OCI-LY1 (cell line): ENCODE measurements at regions not wholly inside any gene's neighbourhood (a gene's known extent, or its start where the extent isn't known, plus 50 kb on each side); places are given as distances from the start of the nearest gene placed in this dataset.

Experiments
- H2AFZ ChIP-seq: fragments of 200-600 bp; sonication (generic), shearing (Covaris generic); 2 replicates; pipeline ENCODE4 v1.6.0; 2014; ENCODE audit warnings: antibody characterized with exemption, mild to moderate bottlenecking, low read length
- H3F3A ChIP-seq: fragments of 200-600 bp; sonication (generic), shearing (Covaris generic); 2 replicates; pipeline ENCODE4 v1.6.0; 2014; ENCODE audit warnings: mild to moderate bottlenecking, antibody characterized with exemption, low read length, moderate library complexity; ENCODE audit not compliant: insufficient read depth
- H3K27ac ChIP-seq: fragments of 200-600 bp; sonication (generic); 2 replicates; pipeline ENCODE4 v1.5.1; 2014; ENCODE audit warnings: low read length, mixed run types, mild to moderate bottlenecking, low read depth; ENCODE audit not compliant: poor library complexity, severe bottlenecking
- H3K27me3 ChIP-seq: fragments of 200-600 bp; sonication (generic); 2 replicates; pipeline ENCODE4 v1.6.0; 2014; ENCODE audit warnings: antibody characterized with exemption, mild to moderate bottlenecking, low read length, moderate library complexity; ENCODE audit not compliant: insufficient read depth
- H3K36me3 ChIP-seq: fragments of 200-600 bp; sonication (generic); 2 replicates; pipeline ENCODE4 v1.6.1; 2014; ENCODE audit warnings: mild to moderate bottlenecking, antibody characterized with exemption, low read length, moderate library complexity, mixed read lengths; ENCODE audit not compliant: insufficient read depth
- H3K4me1 ChIP-seq: fragments of 200-600 bp; sonication (generic); 2 replicates; pipeline ENCODE4 v1.5.1; 2014; ENCODE audit warnings: mild to moderate bottlenecking, low read length, moderate library complexity; ENCODE audit not compliant: insufficient read depth, severe bottlenecking
- H3K4me2 ChIP-seq: fragments of 200-600 bp; sonication (generic), shearing (Covaris generic); 2 replicates; pipeline ENCODE4 v1.6.1; 2014; ENCODE audit warnings: low read length
- H3K4me3 ChIP-seq: fragments of 200-600 bp; sonication (generic); 2 replicates; pipeline ENCODE4 v1.5.1; 2014; ENCODE audit warnings: low read length, low read depth, mild to moderate bottlenecking, mixed read lengths; ENCODE audit not compliant: poor library complexity, severe bottlenecking
- H3K79me2 ChIP-seq: fragments of 200-600 bp; shearing (Covaris generic); 2 replicates; pipeline ENCODE4 v1.6.1; 2016; ENCODE audit warnings: mixed run types, low read length, mixed read lengths; ENCODE audit not compliant: insufficient read depth
- H3K9ac ChIP-seq: fragments of 200-600 bp; sonication (generic), shearing (Covaris generic); 2 replicates; pipeline ENCODE4 v1.6.1; 2014; ENCODE audit warnings: mild to moderate bottlenecking, low read length, mixed read lengths
- H3K9me2 ChIP-seq: fragments of 200-600 bp; sonication (generic), shearing (Covaris generic); 2 replicates; pipeline ENCODE4 v1.6.1; 2014; ENCODE audit warnings: low read depth, mild to moderate bottlenecking, low read length, mixed read lengths
- H3K9me3 ChIP-seq: fragments of 200-600 bp; shearing (Covaris generic); 2 replicates; pipeline ENCODE4 v1.6.1; 2014; ENCODE audit warnings: low read length, mixed read lengths
- H4K20me1 ChIP-seq: fragments of 200-600 bp; sonication (generic), shearing (Covaris generic); 2 replicates; pipeline ENCODE4 v1.6.0; 2016; ENCODE audit warnings: mild to moderate bottlenecking, low read length; ENCODE audit not compliant: insufficient read depth
- CTCF ChIP-seq: fragments of 200-600 bp; sonication (generic), shearing (Covaris generic); IDR thresholded peaks from 2 replicates; pipeline ENCODE4 v1.5.1; 2017; ENCODE audit warnings: mild to moderate bottlenecking, antibody characterized with exemption, low read length, moderate library complexity, mixed read lengths
- EZH2 ChIP-seq: fragments of 200-600 bp; sonication (generic), shearing (Covaris generic); IDR thresholded peaks from 2 replicates; pipeline ENCODE4 v1.8.0; 2017; ENCODE audit warnings: borderline replicate concordance, mixed run types, mild to moderate bottlenecking, antibody characterized with exemption, low read length, moderate library complexity, mixed read lengths

DNA sequence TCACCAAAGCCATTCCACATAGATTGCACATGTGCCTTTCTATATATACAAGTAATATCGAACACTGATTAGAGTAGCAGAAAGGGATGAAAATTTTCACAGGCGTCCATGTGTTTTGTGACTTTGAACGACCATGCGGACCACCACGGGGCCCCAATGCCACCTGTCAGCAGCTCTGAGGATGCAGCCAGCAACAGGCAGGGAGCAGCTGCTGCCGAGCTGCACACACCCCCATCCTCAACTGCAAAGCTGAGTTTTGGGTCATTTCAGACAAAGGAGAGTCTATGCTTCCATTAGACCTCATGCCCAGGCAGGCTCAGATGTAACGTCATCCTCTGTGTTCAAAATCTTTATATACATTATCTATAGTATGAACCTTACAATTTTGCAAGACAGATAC is 503.8 kb downstream of the IRX1 start:
- no peak overlapping the region for H2AFZ ChIP-seq
- no peaks in the 10 kb centered on the region for H3K9me2 ChIP-seq
- H3K36me3 ChIP-seq, result no peaks in the 10 kb centered on the region
- no peaks in the 10 kb centered on the region for H3K27me3 ChIP-seq
- no peaks in the 10 kb centered on the region for H3F3A ChIP-seq
- TF ChIP-seq EZH2, result no peak
- TF ChIP-seq CTCF, result no peak
- H3K27ac ChIP-seq, result no peak overlapping the region
- H3K79me2 ChIP-seq, result no peaks in the 10 kb centered on the region
- H3K9me3 ChIP-seq, result no peaks in the 10 kb centered on the region
- H3K4me1 ChIP-seq, result no peaks in the 10 kb centered on the region
- no peak overlapping the region for H3K4me2 ChIP-seq
- no peak overlapping the region for H3K9ac ChIP-seq
- H3K4me3 ChIP-seq, result no peak overlapping the region
- no peaks in the 10 kb centered on the region for H4K20me1 ChIP-seq

DNA sequence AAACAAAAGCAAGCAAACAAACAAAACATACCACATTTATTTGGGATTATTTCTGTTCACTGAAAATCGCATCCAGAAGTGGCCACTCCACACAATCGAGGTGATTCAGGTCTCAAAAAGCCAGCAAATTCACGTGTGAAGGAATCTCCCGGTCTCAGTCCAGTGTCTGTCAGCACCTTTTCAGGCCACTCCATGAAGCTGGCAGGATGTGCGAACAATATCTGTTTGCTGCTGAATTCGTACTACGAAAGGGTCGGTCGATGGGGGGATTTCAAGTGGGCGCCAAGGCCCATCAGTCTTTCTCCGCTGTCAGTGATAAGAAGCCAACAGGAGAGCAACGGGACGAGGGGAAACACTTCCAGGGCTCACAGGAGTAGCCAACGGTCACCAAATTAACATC is 505.1 kb downstream of the IRX1 start:
- Histone ChIP-seq H3K27me3 (no peaks in the 10 kb centered on the region), H3K9me2 (no peaks in the 10 kb centered on the region), H3K4me1 (no peaks in the 10 kb centered on the region), H3K4me3 (no peak overlapping the region), H3K4me2 (no peak overlapping the region), H3K9me3 (no peaks in the 10 kb centered on the region), H3K79me2 (no peaks in the 10 kb centered on the region), H3K9ac (no peak overlapping the region), H2AFZ (no peak overlapping the region), H3K36me3 (no peaks in the 10 kb centered on the region), H3F3A (no peaks in the 10 kb centered on the region), H3K27ac (no peak overlapping the region), H4K20me1 (no peaks in the 10 kb centered on the region)
- TF ChIP-seq CTCF (no peak), EZH2 (no peak)

- Histone ChIP-seq H3K4me3 (no peak overlapping the region), H3F3A (no peaks in the 10 kb centered on the region), H3K9me3 (no peaks in the 10 kb centered on the region), H3K36me3 (no peaks in the 10 kb centered on the region), H3K4me2 (no peak overlapping the region), H3K4me1 (no peaks in the 10 kb centered on the region), H3K27ac (no peak overlapping the region), H4K20me1 (no peaks in the 10 kb centered on the region), H3K27me3 (no peaks in the 10 kb centered on the region), H3K9me2 (no peaks in the 10 kb centered on the region), H3K79me2 (no peaks in the 10 kb centered on the region), H3K9ac (no peak overlapping the region), H2AFZ (no peak overlapping the region)
- no peak for TF ChIP-seq CTCF
Observed at GRCh38 chr5:4101189-4101588, 505.6 kb downstream of the IRX1 start.
